ENCODE measurements at regions not wholly inside any gene's neighbourhood (a gene's known extent, or its start where the extent isn't known, plus 50 kb on each side); places are given as distances from the start of the nearest gene placed in this dataset.

- peak; percentile 32 for DNase-seq
Observed at GRCh38 chr2:30341500-30342267, 105.4 kb upstream of the LCLAT1 start.

GRCh38 chr2:30346471-30347169 lies 100.4 kb upstream of the LCLAT1 start:
- no peak for DNase-seq

GRCh38 chr2:30348825-30349224 lies 98.2 kb upstream of the LCLAT1 start:
- DNase-seq: peak; percentile 37

GRCh38 chr2:30349691-30350090 lies 97.4 kb upstream of the LCLAT1 start:
- no peak for DNase-seq

DNA sequence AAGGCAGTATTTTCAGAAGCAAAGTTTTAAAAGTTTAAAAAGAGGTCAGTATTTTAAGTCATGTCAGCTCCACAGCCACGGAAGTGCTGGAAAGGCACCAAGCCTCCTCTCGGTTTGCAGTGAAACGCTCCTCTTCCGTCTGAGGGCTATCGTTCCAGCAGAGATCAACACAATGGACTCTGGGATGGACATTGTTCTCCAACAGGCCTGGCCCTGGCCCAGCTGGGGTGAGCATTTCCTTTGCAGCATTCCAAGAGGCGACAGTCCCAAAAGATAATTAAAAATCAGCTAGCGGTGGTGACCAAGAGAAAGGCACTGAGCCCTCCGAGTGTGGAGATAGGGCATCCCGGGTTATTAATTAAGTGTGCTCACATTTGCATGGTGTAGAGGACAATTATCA lies 95.9 kb upstream of the LCLAT1 start:
- DNase-seq: no peak

GRCh38 chr2:30351949-30352348 lies 95.1 kb upstream of the LCLAT1 start:
- no peak for DNase-seq

DNA sequence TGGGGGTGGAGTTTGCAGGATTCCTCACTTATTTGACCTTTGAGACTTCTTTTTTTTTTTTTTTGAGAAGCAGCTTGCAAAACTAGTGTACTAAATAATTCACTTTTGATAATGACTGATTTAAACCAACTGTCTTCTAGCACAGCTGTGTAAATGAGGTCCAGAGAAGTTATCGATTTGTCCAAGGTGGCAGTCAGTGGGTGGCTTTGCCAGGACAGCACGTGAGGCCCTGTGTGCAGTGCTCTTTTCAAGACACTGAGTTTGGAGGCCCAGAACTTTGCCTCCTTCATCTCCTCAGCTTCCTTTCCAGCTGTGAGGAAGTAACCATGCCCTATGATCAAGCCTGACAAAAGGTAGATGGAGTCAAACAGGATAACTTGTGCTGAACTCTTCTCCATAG lies 92.9 kb upstream of the LCLAT1 start:
- DNase-seq: no peak

- DNase-seq: no peak
Observed at GRCh38 chr2:30354621-30355020, 92.4 kb upstream of the LCLAT1 start.

DNA sequence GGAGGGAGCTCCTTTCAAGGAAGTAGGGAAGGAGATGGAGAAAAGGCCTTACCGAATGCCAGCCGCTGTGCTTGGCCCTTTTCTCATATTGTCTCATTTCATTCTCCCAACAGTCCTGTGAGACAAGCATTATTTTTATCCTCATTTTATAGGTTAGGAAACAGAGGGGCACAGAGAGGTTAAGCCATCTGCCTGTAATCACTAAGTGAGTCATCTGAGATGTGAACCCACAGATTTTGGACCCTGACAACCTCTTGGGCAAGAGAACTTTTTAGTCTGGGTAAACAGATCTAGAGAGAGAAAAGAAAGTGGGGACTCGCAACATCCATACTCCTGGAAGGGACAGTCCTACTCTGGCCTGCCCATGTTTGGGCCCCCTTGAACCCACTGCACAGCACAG lies 91.7 kb upstream of the LCLAT1 start:
- no peak for DNase-seq

GRCh38 chr2:30356071-30356470 lies 91.0 kb upstream of the LCLAT1 start:
- no peak for DNase-seq

- DNase-seq: no peak
Observed at GRCh38 chr2:30356776-30357175, 90.3 kb upstream of the LCLAT1 start.

- no peak for DNase-seq
Observed at GRCh38 chr2:30358351-30358750, 88.7 kb upstream of the LCLAT1 start.

DNA sequence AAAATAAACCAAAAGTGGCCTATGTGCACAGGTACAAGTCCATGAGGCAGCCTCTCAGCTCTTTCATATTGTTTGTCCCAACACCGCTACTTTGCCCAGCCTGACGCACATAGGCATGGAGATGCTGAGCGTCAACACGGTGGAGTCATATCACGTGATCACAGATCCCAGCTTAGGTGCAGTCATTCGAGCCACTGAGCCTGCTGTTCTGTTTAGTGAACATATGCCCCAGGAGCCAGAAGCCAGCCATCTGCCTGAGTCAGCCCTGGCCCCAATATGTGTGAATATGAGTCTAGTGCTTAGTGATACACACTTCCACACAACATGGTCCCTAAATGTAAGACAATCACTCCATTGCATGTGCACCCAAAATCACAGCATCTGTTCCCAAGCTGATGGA lies 88.2 kb upstream of the LCLAT1 start:
- no peak for DNase-seq

- no peak for DNase-seq
Observed at GRCh38 chr2:30359644-30360167, 87.3 kb upstream of the LCLAT1 start.

GRCh38 chr2:30361751-30362394 lies 85.2 kb upstream of the LCLAT1 start:
- no peak for DNase-seq

DNA sequence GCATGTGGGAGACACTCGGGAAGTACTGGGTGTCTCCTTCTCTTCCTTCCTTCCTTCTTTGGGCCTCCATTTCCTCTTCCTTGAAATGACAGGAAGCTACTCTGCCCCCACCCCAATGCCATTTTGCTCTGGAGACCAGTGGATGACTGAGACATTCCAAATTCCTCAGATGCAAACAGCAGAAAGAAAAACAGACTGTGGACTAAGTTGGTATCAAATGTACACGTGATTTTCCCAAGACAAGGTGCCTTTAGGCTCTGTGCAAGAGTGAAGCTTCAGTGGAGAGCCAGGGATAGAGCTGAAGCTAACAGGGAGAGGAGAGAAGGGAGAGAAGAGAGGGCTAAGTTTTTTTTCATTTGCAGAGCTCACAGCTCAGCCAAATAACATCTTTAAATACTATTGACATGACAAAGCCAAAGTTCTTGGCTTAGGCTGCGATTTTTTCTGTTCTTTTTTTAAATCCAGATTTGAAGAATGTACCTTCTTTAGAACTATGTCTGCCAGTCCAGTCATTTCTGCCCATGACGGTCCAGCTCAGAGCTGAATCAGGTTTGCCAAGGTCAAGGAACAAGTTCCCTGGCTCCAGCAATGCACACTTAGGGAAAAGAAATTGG lies 84.5 kb upstream of the LCLAT1 start:
- no peak for DNase-seq

DNA sequence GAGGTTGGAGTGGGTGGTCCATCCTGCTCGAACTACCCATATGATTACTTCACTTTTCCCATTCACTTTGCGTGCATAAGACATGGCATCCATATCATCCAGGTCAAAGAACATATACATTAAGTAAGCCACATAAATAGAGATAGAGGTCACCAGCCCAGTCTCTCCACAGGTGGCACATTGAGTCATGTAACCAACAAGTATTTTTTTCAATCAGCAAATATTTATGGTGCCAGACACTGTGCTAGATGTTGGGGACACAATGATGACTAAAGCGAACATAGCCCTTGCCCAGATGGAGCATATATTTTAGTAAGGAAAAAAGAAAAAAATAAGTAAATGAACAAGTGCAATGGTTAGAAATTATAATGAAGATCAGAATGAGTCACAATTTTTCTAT lies 83.6 kb upstream of the LCLAT1 start:
- no peak for DNase-seq

GRCh38 chr2:30365201-30365600 lies 81.8 kb upstream of the LCLAT1 start:
- DNase-seq: no peak

- DNase-seq: peak; percentile 53
Observed at GRCh38 chr2:30366199-30366691, 80.8 kb upstream of the LCLAT1 start.

GRCh38 chr2:30367232-30368070 lies 79.6 kb upstream of the LCLAT1 start:
- DNase-seq: no peak

- no peak for DNase-seq
Observed at GRCh38 chr2:30368258-30368657, 78.8 kb upstream of the LCLAT1 start.

DNA sequence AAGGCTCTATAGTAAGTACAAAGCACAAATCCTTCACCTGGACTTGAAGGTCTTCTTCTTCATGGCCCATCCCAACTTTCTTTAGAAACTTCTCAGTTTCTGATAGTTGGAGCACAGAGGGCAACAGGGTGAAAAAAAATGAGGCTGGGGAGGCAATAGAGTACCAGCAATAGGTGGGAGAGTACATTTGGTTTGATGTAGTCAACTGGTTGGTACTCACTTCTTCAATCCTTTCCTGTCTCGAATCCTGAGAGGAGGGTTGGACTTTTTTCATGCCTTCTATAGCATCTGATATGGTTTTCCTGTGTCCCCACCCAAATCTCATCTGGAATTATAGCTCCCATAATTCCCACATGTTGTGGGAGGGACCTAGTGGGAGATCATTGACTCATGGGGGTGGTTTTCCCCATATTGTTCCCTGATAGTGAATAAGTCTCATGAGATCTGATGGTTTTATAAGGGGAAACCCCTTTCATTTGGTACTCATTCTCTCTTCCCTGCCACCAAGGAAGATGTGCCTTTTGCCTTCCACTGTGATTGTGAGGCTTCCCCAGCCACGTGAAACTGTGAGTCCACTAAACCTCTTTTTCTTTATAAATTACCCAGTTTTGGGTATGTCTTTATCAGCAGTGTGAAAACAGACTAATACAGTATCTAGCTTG lies 75.9 kb upstream of the LCLAT1 start:
- DNase-seq: peak; percentile 20
